Occipital lobe (tissue), 1 donor: ENCODE measurements at regions not wholly inside any gene's neighbourhood (a gene's known extent, or its start where the extent isn't known, plus 50 kb on each side); places are given as distances from the start of the nearest gene placed in this dataset.
"Not testable (repeated sequence)": the region's sequence is repeated elsewhere in the genome, so short reads cannot be mapped to it uniquely, and the experiment has no call there.

ENCODE experiments used
- DNase-seq: peaks from one replicate; lab custom pipeline; 2025; lab: John Stamatoyannopoulos, UW

DNA sequence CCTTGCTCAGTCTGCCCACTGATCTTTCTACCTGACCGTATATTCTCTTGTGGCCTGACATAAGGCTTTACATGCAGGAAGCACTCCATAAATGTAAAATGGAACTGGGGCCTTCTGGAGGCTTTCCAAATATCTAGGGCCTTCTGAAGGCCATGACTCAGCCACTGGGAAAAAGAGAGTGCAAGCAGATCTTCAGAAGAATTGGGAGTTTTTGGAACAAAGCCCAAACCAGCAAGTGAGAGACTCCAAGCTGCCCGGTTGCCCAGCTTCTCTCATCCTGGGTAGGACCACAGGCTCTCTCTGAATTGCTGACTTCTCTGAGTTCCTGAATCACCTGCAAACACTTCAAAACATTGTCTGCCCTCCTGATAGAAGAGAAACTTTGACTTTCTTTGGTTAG is 107.9 kb upstream of the BMAL1 start:
- DNase-seq: no peak

DNA sequence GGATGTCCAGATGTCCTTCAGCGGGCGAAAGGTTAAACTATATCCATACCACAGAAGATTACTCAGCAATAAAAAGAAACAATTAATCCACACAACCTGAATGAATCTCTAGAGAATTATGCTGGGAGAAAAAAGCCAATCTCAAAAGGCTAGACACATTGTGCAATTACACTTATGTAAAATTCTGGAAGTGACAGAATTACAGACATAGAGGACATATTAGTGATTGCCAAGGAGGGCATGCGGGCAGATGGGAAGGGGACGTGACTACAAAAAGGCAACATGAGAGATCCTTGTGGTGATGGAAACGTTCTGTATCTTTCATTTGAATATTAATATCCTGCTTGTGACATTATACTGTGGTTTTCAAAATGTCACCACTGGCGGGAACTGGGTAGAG is 103.5 kb upstream of the BMAL1 start:
- no peak for DNase-seq

DNA sequence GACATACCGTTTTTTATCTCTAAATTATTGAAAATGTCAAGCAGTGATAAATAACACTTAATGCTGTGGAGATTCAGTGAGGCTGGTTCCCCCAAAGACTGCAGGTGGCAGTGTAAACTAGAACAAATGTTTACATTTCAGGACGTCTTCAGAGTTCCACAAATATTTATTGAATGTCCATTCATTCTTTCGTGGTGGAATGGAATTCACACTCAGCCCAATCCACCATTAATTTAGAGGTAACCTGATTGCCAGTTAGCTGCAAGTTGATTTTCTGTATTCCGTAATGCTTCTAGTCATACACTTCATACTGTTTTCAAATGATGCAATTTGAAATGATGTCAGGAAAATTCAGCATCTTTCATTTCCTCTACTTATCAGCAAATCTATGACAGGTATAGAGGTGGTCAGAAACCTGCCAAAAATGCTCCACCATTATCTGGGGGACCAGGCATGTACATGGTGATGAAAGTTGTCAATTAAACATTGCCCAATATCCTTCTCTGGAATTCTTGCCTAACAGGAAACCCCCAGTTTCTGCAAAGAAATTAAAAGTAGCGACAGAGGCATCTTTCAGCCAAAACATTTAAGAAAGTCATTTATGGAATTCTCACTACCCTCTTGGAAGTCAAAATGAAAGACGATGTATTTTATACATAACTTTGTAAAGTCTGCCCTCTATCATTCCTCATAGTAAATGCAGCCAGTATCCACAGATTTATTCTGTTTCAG is 94.3 kb upstream of the BMAL1 start:
- no peak for DNase-seq

DNA sequence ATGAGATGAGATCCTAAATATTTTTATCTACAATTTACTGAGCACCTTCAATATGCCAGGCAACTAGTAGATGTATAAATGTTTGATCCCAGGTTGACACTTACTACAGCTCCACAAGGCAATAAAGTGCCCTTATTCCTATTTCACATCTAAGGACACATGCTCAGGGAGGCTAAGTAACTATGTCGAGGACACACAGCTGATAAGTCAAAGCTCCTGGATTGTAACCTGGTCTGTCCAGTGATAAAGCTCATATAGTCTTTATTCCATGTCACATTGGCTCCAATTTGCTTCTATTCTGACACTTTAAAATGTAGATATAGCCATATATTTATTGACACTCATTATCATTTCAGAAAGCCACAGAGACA is 93.8 kb upstream of the BMAL1 start:
- DNase-seq: no peak

DNA sequence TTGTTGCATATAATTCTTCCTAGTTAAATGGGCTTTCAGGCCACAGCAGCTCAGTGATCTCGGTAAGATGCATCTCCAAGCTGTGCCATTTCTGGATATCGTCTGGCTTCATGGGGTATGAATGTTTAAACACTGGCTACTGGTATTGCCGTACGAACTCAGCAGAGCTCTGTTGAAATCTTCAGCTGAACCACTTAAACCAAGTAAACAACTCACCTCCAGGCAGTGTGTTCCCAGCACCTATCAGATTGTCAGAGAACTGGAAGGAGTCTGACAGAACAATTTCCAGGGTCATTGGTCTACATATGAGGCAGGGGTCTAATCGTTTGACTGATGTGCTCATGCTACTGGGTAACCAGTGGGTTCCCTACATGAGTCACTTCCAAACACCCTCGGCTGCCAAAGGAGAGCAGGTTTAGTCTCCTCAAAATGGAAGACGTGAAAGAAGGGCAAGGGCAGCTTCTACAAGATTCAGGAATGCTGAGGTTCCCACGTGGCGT is 93.2 kb upstream of the BMAL1 start:
- no peak for DNase-seq

DNA sequence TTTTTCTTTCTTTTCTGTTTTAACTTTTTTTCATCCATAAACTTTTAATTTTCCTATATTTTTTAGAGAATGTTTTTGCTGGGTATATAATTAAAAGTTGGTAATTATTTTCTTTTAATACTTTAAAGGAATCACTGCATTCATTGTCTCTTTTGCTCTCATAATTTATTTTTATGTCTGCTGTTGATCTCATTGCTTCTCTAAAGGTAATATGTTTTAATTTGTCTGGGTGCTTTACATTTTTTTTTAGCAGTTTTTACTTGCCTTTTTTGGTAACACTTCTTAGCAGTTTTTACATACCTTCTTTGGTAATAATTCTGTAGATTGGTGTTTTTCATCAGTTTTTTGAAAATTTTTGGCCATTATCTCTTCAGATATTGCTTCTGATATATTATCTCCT is 89.4 kb upstream of the BMAL1 start:
- no peak for DNase-seq

DNA sequence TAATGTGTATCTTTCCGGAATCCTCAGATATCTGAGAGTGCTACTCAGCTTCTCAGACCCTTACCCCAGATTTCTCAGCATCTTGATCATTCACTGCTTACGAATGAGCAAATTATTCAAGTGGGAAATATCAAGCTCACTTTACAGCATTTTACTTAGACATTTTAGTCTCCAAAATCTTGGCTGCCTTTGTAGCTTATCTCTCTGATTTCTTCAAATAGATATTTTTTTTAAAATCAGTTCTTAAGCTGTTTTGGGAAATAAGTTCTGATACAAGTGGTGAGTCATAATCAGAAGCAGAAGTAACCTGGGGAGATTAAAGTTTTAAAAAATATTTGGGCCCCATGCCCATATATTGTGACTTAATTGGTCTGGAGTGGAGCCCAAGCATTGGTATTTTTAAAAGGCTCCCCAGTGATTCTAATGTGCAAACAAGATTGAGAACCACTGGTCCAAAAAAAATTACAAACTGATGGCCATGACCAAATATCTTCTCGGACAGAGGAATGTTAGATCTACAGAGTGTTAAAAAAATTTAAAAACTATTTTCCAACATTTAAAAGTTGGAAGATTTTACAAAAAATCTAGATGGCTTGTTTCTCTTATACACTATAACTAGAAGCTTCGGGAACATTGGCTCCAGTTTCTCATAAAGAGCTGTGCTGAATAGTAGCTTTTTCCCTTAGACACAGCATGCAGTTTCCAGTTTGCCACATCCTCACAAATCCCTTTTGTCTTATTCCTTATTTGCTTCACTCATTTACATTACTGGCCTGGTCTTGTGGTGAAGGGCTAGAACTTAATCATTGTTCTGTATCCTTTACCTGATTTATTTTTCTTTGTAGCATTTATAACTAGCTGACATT is 87.8 kb upstream of the BMAL1 start:
- no peak for DNase-seq

DNA sequence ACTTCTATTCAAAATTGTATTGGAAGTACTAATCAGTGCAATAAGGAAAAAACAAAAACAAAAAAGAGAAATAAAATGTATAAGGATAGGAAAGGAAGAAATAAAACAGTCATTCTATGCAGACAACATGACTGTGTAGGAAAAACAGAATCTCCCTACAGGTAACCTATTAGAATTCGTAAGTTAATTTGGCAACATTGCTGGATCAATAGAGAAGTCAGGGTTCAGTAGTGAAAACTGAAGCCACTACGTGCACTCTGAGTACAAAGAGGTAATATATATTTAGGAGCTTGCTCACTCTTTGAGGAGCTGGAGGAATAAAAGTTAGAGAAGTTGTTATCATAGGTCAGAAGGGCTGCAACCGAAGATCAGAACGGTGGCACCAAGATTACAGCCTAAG is 84.0 kb upstream of the BMAL1 start:
- no peak for DNase-seq

DNA sequence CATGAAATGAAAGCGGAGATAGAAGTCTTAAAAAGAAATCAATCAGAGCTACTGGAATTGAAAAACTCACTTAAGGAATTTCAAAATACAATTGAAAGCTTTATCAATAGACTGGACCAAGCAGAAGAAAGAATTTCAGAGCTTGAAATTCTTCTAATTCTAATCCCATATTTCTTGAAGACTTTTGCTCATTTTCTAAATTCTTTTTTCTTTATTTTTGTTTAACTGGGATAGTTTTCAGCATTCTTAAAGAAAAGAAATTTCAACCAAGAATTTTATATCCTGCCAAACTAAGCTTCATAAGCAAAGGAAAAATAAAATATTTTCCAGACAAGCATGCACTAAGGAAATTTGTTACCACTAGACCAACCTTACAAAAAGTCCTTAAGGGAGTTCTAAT is 80.2 kb upstream of the BMAL1 start:
- DNase-seq: not testable (repeated sequence)

DNA sequence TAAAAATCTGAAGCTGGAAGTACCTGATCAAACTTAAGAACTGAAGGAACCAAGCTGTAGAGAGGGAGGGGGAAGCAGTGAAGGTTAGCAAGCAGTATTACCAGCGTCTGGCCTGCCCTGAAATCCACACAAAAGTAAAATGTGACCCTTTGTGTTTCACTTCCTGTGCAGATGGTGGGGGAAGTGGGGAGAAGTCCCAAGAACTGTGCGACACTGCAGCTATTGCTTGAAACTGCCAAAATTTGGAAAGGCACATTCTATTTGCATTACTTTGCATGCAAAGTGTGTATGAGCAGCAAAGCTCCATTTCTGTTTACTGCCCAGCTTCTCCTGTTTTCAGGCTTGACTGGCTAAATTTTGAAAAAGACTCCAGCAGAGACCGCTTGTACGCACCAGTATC is 72.1 kb upstream of the BMAL1 start:
- no peak for DNase-seq

DNA sequence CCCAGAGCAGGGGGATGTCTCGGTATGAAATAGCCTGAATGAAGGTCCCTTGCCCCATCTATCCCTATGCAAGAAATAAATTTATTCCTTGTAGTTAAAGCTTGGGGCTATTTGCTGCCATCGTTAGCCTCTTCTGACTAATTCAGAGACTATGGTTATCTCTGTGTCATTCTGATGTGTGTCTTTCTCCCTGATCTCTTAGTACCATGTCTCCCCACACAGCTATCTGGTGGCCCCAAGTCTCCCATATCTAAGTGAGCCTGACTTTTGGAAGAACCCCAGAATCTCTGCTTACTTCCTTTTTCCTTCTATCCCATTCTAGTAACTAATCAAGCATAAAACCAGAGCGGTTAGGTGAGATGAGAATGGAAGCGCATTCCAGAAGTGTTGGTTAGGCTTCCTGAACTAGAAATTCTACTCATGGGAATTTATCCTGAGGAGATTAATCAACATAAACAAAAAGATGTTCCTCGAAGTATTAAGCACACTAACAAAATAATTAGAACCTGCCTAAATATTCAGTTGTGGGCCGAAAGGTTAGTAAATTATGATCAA is 71.4 kb upstream of the BMAL1 start:
- no peak for DNase-seq

DNA sequence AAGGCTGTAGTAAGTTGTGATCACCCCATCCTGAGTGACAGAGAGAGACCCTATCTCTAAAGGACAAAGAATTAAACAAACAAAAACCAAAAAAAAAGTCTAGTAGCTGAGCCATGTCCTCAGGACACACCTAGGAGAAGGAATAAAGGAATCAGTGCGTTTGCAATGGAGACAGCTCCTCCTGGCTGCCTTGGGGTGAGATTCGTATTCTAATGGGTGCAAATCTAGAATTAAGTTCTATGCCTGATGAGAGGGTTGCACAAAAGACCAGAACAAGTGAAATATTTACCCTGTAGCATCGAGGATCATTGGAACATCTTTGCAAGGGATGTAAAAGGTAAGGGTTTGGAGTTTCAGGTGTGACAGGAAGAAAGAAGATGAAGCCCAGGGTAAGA is 70.3 kb upstream of the BMAL1 start:
- no peak for DNase-seq

DNA sequence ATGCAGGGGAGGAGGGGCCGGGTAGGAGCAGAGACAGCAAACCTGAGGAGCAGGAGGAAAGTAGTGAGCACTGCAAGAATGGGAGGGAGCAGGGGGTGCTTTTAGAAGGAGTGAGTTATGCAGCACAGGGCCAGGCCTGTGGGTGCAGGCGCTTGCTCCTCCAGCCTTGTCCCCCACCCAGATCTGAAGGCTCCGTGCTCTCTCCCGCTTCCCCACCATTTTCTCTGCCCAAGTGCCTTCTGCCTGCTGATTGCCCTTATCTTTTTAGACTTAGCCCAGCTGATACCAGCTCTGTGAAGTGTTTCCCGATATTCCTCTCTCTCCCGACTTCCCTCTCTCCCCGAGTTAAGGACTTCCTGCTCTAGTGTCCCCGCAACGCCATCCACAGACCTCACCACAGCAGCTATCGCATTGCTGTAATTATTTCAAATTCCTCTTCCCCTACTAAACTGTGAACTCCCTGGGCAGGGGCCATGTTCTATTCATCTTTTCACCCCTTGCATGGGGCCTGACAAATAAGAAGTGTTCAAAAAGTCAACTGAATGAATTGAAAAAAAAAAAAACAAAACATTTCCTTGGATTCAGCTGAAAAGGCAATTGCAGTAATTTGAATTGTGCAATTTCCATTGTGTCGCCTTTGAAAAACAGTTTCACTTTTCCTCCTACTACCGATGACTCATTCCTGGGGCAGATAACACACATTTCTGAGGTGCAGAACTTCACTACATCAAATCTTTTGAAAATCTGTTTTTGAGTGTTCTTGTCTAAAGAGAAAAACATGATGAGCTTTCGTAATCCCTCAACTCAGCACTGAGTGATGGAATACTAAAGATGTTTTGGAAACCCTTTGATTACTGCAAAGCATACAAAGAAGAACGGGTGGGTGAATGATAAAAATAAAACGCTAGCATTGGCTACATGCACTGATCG is 69.7 kb upstream of the BMAL1 start:
- DNase-seq: no peak

DNA sequence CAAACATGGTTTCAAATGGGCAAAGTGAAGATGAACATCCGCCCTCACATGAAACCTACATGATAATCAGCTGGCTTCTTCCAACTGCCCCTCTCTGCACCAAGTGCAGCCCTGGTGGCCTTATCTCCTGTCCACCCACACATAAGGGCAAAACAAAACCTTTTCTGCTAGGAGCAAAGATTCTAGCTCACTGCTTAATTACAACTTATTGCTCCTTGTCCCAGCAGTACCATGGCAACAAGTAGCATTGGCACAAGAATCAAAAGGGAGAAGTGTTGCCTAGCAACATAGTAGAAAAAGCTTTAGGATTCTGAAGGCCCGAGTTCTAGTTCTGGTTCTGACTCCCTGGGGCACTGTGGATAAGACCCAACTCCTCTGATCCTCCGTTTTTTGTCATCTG is 68.7 kb upstream of the BMAL1 start:
- no peak for DNase-seq

DNA sequence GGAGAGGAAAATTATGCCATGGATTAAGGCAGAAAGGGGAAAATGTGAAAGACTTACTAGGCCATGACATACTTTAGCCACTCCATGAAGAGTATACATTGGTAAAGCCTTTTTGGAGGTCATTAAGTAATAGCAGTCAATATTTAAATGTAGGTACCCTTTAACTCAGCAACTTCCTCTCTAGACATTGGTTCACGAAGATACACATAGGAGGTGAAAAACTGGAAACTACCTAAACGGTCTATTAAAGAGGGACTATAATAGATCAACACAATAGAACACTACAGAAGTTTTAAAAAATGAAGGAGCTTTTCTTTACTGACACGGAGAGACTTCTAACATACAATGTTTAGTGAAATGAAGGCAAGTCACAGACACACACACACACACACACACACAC is 68.2 kb upstream of the BMAL1 start:
- no peak for DNase-seq

DNA sequence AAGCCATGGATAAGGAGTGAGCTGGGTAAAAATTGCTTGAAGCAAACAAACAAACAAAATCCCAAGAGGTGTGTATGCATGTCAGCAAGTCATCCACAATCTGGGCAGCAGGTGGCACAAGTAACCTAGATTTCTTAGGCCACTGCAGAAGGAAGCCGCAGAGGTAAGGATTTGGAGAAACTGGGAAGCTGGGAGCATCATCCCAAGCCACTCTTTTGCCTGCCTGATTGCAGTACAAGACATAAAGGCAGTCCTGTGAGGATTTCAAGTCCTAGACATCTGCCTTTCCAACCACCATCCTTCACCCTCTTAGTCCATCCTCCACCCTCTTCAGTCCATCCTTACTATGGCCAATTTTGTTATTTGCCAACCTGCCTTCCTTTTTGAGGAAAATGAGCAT is 67.2 kb upstream of the BMAL1 start:
- peak; percentile 49 for DNase-seq

DNA sequence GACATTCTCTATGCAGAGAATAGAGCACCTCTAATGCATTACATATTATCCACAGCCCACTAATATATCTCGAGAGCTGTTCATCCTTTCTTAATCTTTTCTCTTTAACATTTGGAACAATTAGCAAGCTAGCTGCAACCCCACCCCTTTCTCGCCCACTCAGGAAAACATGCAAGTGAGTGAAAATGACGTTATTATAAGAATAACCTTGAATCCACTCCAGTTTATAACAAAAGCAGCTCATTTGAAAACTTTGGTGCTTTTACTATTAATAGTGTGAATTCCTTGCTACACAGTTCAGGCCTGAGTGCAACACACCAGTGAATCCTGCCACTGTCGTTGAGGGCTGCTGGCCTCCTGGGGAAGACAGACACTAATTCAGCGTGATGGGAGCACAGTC is 63.3 kb upstream of the BMAL1 start:
- no peak for DNase-seq

DNA sequence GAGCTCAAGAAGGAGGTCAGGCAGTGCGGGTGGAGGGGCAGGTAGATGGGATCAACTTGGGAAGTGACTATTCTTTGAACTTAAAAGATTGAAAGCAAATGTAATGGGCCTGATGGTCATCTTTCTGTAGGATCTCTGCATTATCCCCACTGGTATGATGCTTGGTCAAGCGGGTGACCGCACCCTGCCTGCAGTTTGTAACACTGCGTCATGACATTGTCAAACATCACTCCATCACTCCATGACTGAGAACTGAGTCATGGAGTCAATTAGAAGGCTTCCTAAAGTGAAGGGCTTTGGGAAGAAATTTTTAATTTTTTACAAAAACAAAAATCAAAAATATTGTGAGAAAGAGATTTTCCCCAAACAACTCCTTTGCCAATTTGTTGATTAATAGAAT is 62.4 kb upstream of the BMAL1 start:
- DNase-seq: no peak

DNA sequence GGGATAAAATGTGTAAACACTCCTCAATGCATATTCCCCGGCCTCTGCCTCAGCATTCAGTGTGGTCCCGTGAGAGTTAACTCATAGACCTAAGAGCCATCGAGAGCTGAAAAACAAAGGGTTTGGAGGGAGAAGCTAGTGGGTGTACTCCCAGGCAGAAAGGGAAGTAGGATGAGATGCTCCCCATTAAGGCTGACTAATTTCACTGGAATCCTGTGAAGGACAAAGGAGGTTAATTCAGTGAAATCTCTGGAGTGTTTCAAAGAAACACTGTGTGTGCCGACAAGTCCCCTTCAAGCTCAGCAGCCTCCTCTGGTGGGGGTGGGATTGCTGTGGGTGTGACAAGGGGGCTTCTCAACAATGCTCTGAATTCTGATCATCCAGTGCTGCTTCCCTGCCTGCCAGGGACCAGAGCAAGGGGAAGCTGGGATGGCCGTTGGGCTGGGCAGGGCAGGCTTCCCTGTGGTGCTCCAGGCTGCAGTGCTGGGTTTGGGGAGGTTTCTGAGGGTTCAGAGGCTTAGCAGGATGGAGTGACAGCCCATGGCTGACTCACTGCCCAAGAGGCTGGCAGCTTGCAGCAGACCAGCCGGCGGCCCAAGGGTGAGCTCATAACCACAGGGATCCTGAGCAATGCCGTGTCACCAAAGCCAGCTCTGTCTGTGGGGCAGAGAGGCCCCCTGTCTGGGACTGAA is 61.4 kb upstream of the BMAL1 start:
- no peak for DNase-seq

DNA sequence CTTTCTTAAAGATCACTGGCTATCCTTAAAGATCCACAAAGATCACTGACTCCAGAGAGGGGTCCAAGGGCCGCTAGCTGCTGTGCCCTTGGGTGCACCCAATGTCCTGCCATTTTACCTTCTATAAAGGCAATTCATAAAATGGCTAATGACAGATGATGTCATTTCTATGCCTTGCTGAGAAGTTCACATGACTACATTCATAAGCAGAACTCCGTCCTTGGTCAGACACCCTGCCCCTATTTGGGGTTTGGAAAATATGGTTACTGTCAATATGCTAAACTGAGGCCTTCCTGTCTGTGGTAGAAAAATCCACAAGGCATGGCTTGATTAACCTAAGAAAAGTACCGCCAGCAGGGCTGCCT is 60.9 kb upstream of the BMAL1 start:
- no peak for DNase-seq

DNA sequence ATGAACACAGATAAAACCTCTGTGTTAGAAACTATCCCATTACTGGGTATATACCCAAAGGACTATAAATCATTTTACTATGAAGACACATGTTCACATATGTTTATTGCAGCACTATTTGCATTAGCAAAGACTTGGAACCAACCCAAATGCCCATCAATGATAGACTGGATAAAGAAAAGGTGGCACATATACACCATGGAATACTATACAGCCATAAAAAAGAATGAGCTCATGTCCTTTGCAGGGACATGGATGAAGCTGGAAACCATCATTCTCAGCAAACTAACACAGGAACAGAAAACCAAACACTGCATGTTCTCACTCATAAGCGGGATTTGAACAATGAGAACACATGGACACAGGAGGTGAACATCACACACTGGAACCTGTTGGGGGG is 58.9 kb upstream of the BMAL1 start:
- not testable (repeated sequence) for DNase-seq
